Tibial artery (tissue), 4 donors: ENCODE measurements at regions not wholly inside any gene's neighbourhood (a gene's known extent, or its start where the extent isn't known, plus 50 kb on each side); places are given as distances from the start of the nearest gene placed in this dataset.

Experiments
- DNase-seq, 2 donors: peaks; one replicate each; pipeline ENCODE4 v3.0.0-alpha.2; 2019
- H3K27ac ChIP-seq, 2 donors: fragments of 200-600 bp; sonication (generic) in 1 of 2; 1 replicate in 1 of 2; 2 replicates in 1 of 2; pipeline ENCODE4 v1.5.1; 2018 to 2019; ENCODE audit warnings: mild to moderate bottlenecking in 1 of 2
- H3K27me3 ChIP-seq, 2 donors: fragments of 200-600 bp; sonication (generic) in 1 of 2; one replicate each; pipeline versions ENCODE4 v1.5.1 to v1.6.0; 2016 to 2019
- H3K36me3 ChIP-seq, 3 donors: fragments of 200-600 bp; sonication (generic) in 2 of 3; one replicate each; pipeline ENCODE4 v1.5.1; 2016 to 2019; ENCODE audit warnings: mild to moderate bottlenecking in 2 of 3
- H3K4me1 ChIP-seq, 4 donors: fragments of 200-600 bp; sonication (generic) in 2 of 4; 1 replicate in 3 of 4; 2 replicates in 1 of 4; pipeline ENCODE4 v1.5.1; 2016 to 2019
- H3K4me3 ChIP-seq, 2 donors: fragments of 200-600 bp; sonication (generic) in 1 of 2; 1 replicate in 1 of 2; 2 replicates in 1 of 2; pipeline ENCODE4 v1.5.1; 2018 to 2019; ENCODE audit warnings: mild to moderate bottlenecking in 2 of 2
- H3K9me3 ChIP-seq, 3 donors: fragments of 200-600 bp; sonication (generic) in 1 of 3; one replicate each; pipeline ENCODE4 v1.5.1; 2016 to 2019
- CTCF ChIP-seq, 2 experiments: fragments of 200-600 bp in 1 of 2; fragments of 450-650 bp in 1 of 2; IDR thresholded peaks; one replicate each; pipeline ENCODE4 v1.5.1; 2017 to 2019; ENCODE audit warnings: antibody characterized with exemption in 2 of 2, mild to moderate bottlenecking in 1 of 2, moderate library complexity in 1 of 2
- intact Hi-C: fragments of 100-400 bp; cut with DNase I; formaldehyde crosslinking; loops from one replicate; pipeline ENCODE4 v1.15.0; 2023; ENCODE audit warnings: low total_unique reads

DNA sequence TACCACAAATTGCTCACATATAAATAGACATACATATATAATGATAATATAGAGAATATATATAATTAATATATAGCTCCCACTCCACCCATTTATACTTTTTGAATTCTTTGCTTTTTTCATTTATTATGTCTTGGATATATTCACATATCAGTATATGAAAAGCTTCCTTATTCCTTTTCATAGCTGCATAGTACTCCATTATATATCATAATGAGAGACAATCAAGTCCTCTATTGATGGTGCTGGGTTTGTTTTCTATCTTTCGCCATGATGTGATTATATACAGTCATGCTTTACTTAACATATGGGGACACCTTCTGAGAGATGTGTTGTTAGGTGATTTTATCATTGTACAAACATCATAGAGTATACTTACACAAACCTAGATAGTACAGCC is 51.6 kb upstream of the ELL2 start:
- no peak for TF ChIP-seq CTCF (IDR thresholded peaks at IDR 0.05)
- H3K27me3 ChIP-seq, result no peaks in the 10 kb centered on the region
- peaks cover 0 to 7% (median 2%) of the 10 kb centered on the region in 4 donors for H3K4me1 ChIP-seq
- DNase-seq, result no peak
- H3K9me3 ChIP-seq, result no peaks in the 10 kb centered on the region
- no peak overlapping the region for H3K4me3 ChIP-seq
- H3K36me3 ChIP-seq, result no peaks in the 10 kb centered on the region
- intact Hi-C loops, result no loop called here
- H3K27ac ChIP-seq, result no peak overlapping the region

- intact Hi-C loops, result no loop called here
- no peak for DNase-seq
- no peak for TF ChIP-seq CTCF (IDR thresholded peaks at IDR 0.05)
Observed at GRCh38 chr5:96012399-96012798, 50.7 kb upstream of the ELL2 start.

More at GRCh38 chr5:96012399-96012798, 50.7 kb upstream of the ELL2 start:
- Histone ChIP-seq H3K27ac (no peak overlapping the region), H3K36me3 (no peaks in the 10 kb centered on the region), H3K4me1 (no peaks in the 10 kb centered on the region), H3K27me3 (no peaks in the 10 kb centered on the region), H3K4me3 (no peak overlapping the region), H3K9me3 (no peaks in the 10 kb centered on the region)
